ENCODE measurements at regions not wholly inside any gene's neighbourhood (a gene's known extent, or its start where the extent isn't known, plus 50 kb on each side); places are given as distances from the start of the nearest gene placed in this dataset.

GRCh38 chr14:104246401-104247335, 108.3 kb downstream of the KIF26A start:
- TF ChIP-seq, protein P1, sequence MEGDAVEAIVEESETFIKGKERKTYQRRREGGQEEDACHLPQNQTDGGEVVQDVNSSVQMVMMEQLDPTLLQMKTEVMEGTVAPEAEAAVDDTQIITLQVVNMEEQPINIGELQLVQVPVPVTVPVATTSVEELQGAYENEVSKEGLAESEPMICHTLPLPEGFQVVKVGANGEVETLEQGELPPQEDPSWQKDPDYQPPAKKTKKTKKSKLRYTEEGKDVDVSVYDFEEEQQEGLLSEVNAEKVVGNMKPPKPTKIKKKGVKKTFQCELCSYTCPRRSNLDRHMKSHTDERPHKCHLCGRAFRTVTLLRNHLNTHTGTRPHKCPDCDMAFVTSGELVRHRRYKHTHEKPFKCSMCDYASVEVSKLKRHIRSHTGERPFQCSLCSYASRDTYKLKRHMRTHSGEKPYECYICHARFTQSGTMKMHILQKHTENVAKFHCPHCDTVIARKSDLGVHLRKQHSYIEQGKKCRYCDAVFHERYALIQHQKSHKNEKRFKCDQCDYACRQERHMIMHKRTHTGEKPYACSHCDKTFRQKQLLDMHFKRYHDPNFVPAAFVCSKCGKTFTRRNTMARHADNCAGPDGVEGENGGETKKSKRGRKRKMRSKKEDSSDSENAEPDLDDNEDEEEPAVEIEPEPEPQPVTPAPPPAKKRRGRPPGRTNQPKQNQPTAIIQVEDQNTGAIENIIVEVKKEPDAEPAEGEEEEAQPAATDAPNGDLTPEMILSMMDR (IDR thresholded peaks at IDR 0.05): no peak
- TF ChIP-seq EP300 (IDR thresholded peaks at IDR 0.05; ENCODE audit: borderline replicate concordance in 1 of 2, low read depth in 1 of 2, low read length in 1 of 2) (no peak), FOXM1 (IDR thresholded peaks at IDR 0.05; ENCODE audit: low read depth) (no peak), POLR2AphosphoS5 (IDR thresholded peaks at IDR 0.05; ENCODE audit: low read depth, low read length) (no peak), GABPA (IDR thresholded peaks at IDR 0.05; ENCODE audit: low read depth) (no peak), RCOR1 (IDR thresholded peaks at IDR 0.05; ENCODE audit: low read length) (no peak), RFX5 (IDR thresholded peaks at IDR 0.05; ENCODE audit: low read length) (no peak), TAF1 (IDR thresholded peaks at IDR 0.05; ENCODE audit: borderline replicate concordance, low read depth, low read length) (no peak)
- TF ChIP-seq, protein P2, sequence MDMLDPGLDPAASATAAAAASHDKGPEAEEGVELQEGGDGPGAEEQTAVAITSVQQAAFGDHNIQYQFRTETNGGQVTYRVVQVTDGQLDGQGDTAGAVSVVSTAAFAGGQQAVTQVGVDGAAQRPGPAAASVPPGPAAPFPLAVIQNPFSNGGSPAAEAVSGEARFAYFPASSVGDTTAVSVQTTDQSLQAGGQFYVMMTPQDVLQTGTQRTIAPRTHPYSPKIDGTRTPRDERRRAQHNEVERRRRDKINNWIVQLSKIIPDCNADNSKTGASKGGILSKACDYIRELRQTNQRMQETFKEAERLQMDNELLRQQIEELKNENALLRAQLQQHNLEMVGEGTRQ (IDR thresholded peaks at IDR 0.05; ENCODE audit: borderline replicate concordance, low read depth, low read length): no peak
- TF ChIP-seq, protein P3, sequence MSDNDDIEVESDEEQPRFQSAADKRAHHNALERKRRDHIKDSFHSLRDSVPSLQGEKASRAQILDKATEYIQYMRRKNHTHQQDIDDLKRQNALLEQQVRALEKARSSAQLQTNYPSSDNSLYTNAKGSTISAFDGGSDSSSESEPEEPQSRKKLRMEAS (IDR thresholded peaks at IDR 0.05; ENCODE audit: low read depth): no peak

Measured in SK-N-SH (cell line).